Esophagus squamous epithelium (tissue), 5 donors: ENCODE measurements at regions not wholly inside any gene's neighbourhood (a gene's known extent, or its start where the extent isn't known, plus 50 kb on each side); places are given as distances from the start of the nearest gene placed in this dataset.
"Not testable (repeated sequence)": the region's sequence is repeated elsewhere in the genome, so short reads cannot be mapped to it uniquely, and the experiment has no call there.

ENCODE experiments used
- DNase-seq: peaks from one replicate; lab custom pipeline; 2025; lab: John Stamatoyannopoulos, UW
- H3K27ac ChIP-seq, 4 donors: fragments of 200-600 bp; sonication (generic); one replicate each; pipeline ENCODE4 v1.5.1; 2016 to 2019; ENCODE audit warnings: mild to moderate bottlenecking in 1 of 4
- H3K27me3 ChIP-seq, 4 donors: fragments of 200-600 bp; sonication (generic); 1 replicate in 3 of 4; 2 replicates in 1 of 4; pipeline versions ENCODE4 v1.5.1 to v1.6.0; 2017 to 2021; ENCODE audit warnings: antibody characterized with exemption in 1 of 4
- H3K36me3 ChIP-seq, 3 donors: fragments of 200-600 bp; sonication (generic); one replicate each; pipeline ENCODE4 v1.5.1; 2016 to 2019
- H3K4me1 ChIP-seq, 3 donors: fragments of 200-600 bp; sonication (generic); one replicate each; pipeline ENCODE4 v1.5.1; 2017 to 2019
- H3K4me3 ChIP-seq, 4 donors: fragments of 200-600 bp; sonication (generic); 1 replicate in 3 of 4; 2 replicates in 1 of 4; pipeline ENCODE4 v1.5.1; 2016 to 2019; ENCODE audit warnings: mild to moderate bottlenecking in 2 of 4, moderate library complexity in 1 of 4
- H3K9me3 ChIP-seq, 3 donors: fragments of 200-600 bp; sonication (generic); one replicate each; pipeline ENCODE4 v1.5.1; 2016 to 2019
- POLR2A ChIP-seq, 4 donors: fragments of 450-650 bp; IDR thresholded peaks; one replicate each; pipeline ENCODE4 v1.6.1; 2017; ENCODE audit warnings: antibody characterized with exemption in 4 of 4, mild to moderate bottlenecking in 4 of 4, moderate library complexity in 3 of 4
- WGBS, 2 donors: methylation state at CpG; one replicate each; pipeline ENCODE4 v1.1.5; 2018; 5-methylcytosine and 5-hydroxymethylcytosine counted together
- intact Hi-C: fragments of 100-400 bp; cut with DNase I; formaldehyde crosslinking; loops from one replicate; pipeline ENCODE4 v1.15.0; 2022
- TF ChIP-seq, protein P1 (sequence below), 6 experiments: fragments of 450-650 bp in 4 of 6; fragments of 200-600 bp in 2 of 6; sonication (generic) in 2 of 6; IDR thresholded peaks; one replicate each; pipeline ENCODE4 v1.5.1; 2016 to 2019; ENCODE audit warnings: antibody characterized with exemption in 6 of 6, mild to moderate bottlenecking in 4 of 6, moderate library complexity in 4 of 6
- donor health status: DM: yes; HTN: yes; CAD: no.

DNA sequence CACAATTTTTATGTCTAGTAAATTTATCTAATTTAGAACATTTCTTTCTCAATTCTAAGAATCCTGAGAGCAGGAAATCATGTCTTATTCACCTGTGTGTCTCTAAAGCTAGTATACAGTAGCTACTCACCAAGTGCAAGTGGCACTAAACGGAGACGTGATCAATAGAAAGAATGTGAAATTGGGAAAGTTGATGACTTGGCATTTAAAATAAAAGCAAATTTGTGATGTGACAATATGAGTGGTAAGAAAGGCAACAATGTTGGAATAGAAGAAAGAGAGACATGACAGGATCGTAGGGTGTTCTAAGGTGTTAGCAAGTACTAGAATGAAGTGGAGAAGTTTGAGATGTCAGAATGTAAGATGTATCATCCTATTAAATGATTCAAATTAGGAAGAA, 725.9 kb downstream of the BCKDHB start:
- no peak overlapping the region for H3K4me3 ChIP-seq
- no peaks in the 10 kb centered on the region for H3K4me1 ChIP-seq
- H3K27ac ChIP-seq = no peak overlapping the region
- H3K9me3 ChIP-seq = no peaks in the 10 kb centered on the region
- intact Hi-C loops = no loop called here
- no peaks in the 10 kb centered on the region for H3K27me3 ChIP-seq
- H3K36me3 ChIP-seq = no peaks in the 10 kb centered on the region
- TF ChIP-seq POLR2A (IDR thresholded peaks at IDR 0.05) = no peak
- TF ChIP-seq, protein P1, sequence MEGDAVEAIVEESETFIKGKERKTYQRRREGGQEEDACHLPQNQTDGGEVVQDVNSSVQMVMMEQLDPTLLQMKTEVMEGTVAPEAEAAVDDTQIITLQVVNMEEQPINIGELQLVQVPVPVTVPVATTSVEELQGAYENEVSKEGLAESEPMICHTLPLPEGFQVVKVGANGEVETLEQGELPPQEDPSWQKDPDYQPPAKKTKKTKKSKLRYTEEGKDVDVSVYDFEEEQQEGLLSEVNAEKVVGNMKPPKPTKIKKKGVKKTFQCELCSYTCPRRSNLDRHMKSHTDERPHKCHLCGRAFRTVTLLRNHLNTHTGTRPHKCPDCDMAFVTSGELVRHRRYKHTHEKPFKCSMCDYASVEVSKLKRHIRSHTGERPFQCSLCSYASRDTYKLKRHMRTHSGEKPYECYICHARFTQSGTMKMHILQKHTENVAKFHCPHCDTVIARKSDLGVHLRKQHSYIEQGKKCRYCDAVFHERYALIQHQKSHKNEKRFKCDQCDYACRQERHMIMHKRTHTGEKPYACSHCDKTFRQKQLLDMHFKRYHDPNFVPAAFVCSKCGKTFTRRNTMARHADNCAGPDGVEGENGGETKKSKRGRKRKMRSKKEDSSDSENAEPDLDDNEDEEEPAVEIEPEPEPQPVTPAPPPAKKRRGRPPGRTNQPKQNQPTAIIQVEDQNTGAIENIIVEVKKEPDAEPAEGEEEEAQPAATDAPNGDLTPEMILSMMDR (IDR thresholded peaks at IDR 0.05) = no peak
- 87 to 89% methylated on average over 3 of the region's 3 CpGs for WGBS, 2 donors
- DNase-seq = no peak

GRCh38 chr6:80793411-80793810, 686.9 kb downstream of the BCKDHB start:
- no peaks in the 10 kb centered on the region for H3K27me3 ChIP-seq
- no peaks in the 10 kb centered on the region for H3K9me3 ChIP-seq
- H3K36me3 ChIP-seq = no peaks in the 10 kb centered on the region
- no peaks in the 10 kb centered on the region for H3K4me1 ChIP-seq
- no peak for DNase-seq
- intact Hi-C loops = no loop called here
- H3K27ac ChIP-seq = no peak overlapping the region
- H3K4me3 ChIP-seq = no peak overlapping the region
- WGBS, 2 donors = 72 to 81% methylated on average over 2 of the region's 2 CpGs
- TF ChIP-seq POLR2A (IDR thresholded peaks at IDR 0.05) = no peak
- TF ChIP-seq, protein P1 (IDR thresholded peaks at IDR 0.05) = no peak

- Histone ChIP-seq H3K9me3 (no peaks in the 10 kb centered on the region), H3K4me1 (no peaks in the 10 kb centered on the region), H3K27ac (no peak overlapping the region), H3K36me3 (no peaks in the 10 kb centered on the region), H3K27me3 (no peaks in the 10 kb centered on the region), H3K4me3 (no peak overlapping the region)
- intact Hi-C loops = no loop called here
- TF ChIP-seq, protein P1 (IDR thresholded peaks at IDR 0.05) = no peak
- no peak for TF ChIP-seq POLR2A (IDR thresholded peaks at IDR 0.05)
- no peak for DNase-seq
These were observed 685.7 kb downstream of the BCKDHB start for GRCh38 chr6:80792151-80792550.

DNA sequence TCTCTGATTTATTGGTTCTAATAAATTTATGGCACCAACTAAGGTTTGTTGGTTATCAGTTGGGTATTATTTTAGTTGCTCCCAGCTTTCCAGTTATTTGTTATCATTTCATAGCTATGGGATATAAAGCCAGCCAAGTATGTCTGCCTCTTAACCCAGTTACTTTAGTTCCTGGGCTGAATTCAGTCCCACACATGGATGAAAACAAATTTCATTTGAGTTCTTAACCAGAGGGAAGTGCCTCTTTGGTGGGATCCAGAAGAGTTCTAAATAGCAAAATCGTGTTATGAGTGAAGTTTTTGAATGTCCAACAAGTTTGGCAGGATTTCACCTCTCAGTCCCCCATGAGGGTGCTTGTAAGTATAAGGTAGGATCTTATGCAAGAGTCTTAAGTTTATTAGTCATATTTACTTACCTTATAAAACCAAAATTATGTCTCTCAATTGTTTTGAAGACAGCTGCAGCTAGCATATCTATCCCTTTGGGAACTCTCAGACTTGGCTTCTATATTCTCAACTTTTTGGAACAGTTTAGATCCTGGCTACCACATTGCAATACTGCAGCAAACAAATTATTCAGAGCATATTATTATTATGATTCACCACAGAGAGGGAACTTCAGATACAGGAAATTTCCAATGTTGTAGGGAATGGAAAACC, 683.6 kb downstream of the BCKDHB start:
- WGBS, 2 donors = 6 to 11% methylated on average over 1 of the region's 1 CpG
- H3K9me3 ChIP-seq = no peaks in the 10 kb centered on the region
- no peak overlapping the region for H3K4me3 ChIP-seq
- TF ChIP-seq POLR2A (IDR thresholded peaks at IDR 0.05) = no peak
- TF ChIP-seq, protein P1 (IDR thresholded peaks at IDR 0.05) = no peak
- intact Hi-C loops = no loop called here
- no peaks in the 10 kb centered on the region for H3K36me3 ChIP-seq
- no peaks in the 10 kb centered on the region for H3K27me3 ChIP-seq
- H3K27ac ChIP-seq = peak overlapping the region in 1 of 4 donors; percentile 21
- DNase-seq = no peak
- no peaks in the 10 kb centered on the region for H3K4me1 ChIP-seq

GRCh38 chr6:80783271-80783670, 676.8 kb downstream of the BCKDHB start:
- WGBS, 2 donors = 79 to 87% methylated on average over 4 to 10 of the region's 12 CpGs
- intact Hi-C loops, H3K4me3 ChIP-seq, H3K4me1 ChIP-seq, H3K36me3 ChIP-seq, DNase-seq, H3K27ac ChIP-seq, H3K27me3 ChIP-seq: not testable (repeated sequence)
- peaks cover 0 to 11% (median 7%) of the 10 kb centered on the region in 3 donors for H3K9me3 ChIP-seq

DNA sequence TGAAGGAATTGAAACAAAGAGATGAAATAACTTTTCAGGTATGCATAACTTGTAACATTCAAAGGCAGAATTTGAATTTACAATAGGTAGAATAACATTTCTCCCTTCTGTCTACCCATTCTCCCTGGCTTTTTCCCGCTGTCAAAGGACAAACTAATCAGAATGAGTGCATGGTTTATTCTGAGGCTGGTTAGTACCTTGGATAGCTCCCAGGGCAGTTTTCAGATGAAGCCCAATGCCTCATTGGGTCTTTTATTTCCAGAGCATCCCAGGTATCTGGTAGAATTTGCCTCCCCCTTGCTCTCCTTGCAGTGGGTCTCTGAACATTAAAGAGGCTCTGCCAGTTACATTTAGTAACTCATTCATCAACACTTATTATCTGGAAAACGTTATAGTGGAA, 665.5 kb downstream of the BCKDHB start:
- Histone ChIP-seq H3K9me3 (no peaks in the 10 kb centered on the region), H3K4me1 (no peaks in the 10 kb centered on the region), H3K27ac (no peak overlapping the region), H3K36me3 (no peaks in the 10 kb centered on the region), H3K27me3 (no peaks in the 10 kb centered on the region), H3K4me3 (no peak overlapping the region)
- intact Hi-C loops = no loop called here
- 18 to 40% methylated on average over 2 of the region's 2 CpGs for WGBS, 2 donors
- DNase-seq = no peak
- no peak for TF ChIP-seq POLR2A (IDR thresholded peaks at IDR 0.05)
- TF ChIP-seq, protein P1 (IDR thresholded peaks at IDR 0.05) = no peak
